Keratinocyte (primary cell): ENCODE measurements at regions not wholly inside any gene's neighbourhood (a gene's known extent, or its start where the extent isn't known, plus 50 kb on each side); places are given as distances from the start of the nearest gene placed in this dataset.

Source experiments
- EZH2 ChIP-seq: IDR thresholded peaks from one replicate; pipeline ENCODE4 v1.6.1; 2012; ENCODE audit warnings: inconsistent platforms, mild to moderate bottlenecking, low read length, moderate library complexity
- TF ChIP-seq, protein P1 (sequence below), 3 experiments: IDR thresholded peaks in 1 of 3; conservative IDR thresholded peaks in 1 of 3; optimal IDR thresholded peaks in 1 of 3; 2 replicates in 2 of 3; 3 replicates in 1 of 3; pipeline versions ENCODE3 to v1.5.1; 2011; ENCODE audit warnings: low read length in 3 of 3, mild to moderate bottlenecking in 3 of 3, moderate library complexity in 2 of 3, control low read depth in 1 of 3, inconsistent platforms in 1 of 3; ENCODE audit not compliant: insufficient read depth in 2 of 3; ENCODE audit errors: extremely low read depth in 1 of 3

DNA sequence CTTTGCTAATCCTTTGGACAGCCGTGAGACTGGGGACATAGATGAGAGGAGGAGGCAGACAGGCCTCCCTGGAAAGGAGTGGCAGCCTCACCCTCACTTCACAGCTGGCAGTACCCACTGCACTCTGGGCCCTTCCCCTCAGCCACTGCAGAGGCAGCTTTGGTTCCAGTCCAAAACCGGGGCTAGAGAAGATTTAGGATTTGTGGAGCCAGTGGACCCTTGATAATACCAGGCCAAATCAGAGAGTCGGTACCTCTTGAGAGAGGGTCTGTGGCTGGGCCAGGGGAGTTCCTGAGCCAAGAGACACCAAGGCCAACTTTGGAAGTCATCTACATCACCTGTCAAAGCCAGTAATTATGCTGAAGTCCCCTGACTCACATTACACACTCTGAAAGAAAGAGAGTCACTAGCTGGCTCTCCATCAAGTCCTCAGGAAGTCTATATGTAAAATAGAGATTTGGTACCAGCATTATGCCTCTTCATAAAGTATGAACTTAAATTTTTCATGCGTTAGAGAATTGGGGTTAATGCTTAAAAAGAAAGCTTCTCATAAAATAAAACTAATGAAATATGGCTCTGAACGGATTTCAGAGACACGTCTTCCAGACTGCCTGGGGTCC lies 244.1 kb upstream of the SEMA6D start:
- TF ChIP-seq, protein P1, sequence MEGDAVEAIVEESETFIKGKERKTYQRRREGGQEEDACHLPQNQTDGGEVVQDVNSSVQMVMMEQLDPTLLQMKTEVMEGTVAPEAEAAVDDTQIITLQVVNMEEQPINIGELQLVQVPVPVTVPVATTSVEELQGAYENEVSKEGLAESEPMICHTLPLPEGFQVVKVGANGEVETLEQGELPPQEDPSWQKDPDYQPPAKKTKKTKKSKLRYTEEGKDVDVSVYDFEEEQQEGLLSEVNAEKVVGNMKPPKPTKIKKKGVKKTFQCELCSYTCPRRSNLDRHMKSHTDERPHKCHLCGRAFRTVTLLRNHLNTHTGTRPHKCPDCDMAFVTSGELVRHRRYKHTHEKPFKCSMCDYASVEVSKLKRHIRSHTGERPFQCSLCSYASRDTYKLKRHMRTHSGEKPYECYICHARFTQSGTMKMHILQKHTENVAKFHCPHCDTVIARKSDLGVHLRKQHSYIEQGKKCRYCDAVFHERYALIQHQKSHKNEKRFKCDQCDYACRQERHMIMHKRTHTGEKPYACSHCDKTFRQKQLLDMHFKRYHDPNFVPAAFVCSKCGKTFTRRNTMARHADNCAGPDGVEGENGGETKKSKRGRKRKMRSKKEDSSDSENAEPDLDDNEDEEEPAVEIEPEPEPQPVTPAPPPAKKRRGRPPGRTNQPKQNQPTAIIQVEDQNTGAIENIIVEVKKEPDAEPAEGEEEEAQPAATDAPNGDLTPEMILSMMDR (optimal IDR thresholded peaks at IDR 0.05 in 1 of 3, IDR thresholded peaks at IDR 0.05 in 1 of 3, conservative IDR thresholded peaks at IDR 0.05 in 1 of 3; ENCODE audit: extremely low read depth in 1 of 3, insufficient read depth in 2 of 3, low read length in 3 of 3) = no peak
- no peak for TF ChIP-seq EZH2
